ENCODE measurements at regions not wholly inside any gene's neighbourhood (a gene's known extent, or its start where the extent isn't known, plus 50 kb on each side); places are given as distances from the start of the nearest gene placed in this dataset.

DNA sequence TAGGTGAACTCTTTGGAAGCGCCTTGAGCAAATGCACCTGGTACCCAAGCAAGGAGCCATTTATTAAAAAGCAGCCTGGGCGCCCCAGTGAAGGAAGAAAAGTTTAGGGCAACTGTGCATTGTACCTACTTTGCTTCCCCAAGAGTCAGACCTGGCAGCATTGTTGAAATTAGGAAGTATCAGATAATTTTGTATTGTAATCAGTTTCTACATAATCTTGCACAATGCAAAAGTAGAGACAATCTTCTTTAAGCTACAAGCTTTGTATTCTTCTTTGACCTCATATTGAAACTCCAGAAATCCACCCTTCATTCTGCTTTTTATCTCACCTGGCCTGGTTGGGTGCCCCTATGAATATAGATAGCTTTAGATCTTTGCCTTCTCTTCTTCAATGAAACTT lies 490.8 kb downstream of the RASEF start:
- no peak for DNase-seq (ENCODE audit: low read depth, low spot score)
- ChIA-PET CTCF (no interaction called here), POLR2A (no interaction called here)
- TF ChIP-seq, protein P1, sequence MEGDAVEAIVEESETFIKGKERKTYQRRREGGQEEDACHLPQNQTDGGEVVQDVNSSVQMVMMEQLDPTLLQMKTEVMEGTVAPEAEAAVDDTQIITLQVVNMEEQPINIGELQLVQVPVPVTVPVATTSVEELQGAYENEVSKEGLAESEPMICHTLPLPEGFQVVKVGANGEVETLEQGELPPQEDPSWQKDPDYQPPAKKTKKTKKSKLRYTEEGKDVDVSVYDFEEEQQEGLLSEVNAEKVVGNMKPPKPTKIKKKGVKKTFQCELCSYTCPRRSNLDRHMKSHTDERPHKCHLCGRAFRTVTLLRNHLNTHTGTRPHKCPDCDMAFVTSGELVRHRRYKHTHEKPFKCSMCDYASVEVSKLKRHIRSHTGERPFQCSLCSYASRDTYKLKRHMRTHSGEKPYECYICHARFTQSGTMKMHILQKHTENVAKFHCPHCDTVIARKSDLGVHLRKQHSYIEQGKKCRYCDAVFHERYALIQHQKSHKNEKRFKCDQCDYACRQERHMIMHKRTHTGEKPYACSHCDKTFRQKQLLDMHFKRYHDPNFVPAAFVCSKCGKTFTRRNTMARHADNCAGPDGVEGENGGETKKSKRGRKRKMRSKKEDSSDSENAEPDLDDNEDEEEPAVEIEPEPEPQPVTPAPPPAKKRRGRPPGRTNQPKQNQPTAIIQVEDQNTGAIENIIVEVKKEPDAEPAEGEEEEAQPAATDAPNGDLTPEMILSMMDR (IDR thresholded peaks at IDR 0.05; ENCODE audit: insufficient read depth, low read length, missing control alignments), result no peak
- H3K4me3 ChIP-seq (ENCODE audit: low read depth, low read length), result no peak overlapping the region

DNA sequence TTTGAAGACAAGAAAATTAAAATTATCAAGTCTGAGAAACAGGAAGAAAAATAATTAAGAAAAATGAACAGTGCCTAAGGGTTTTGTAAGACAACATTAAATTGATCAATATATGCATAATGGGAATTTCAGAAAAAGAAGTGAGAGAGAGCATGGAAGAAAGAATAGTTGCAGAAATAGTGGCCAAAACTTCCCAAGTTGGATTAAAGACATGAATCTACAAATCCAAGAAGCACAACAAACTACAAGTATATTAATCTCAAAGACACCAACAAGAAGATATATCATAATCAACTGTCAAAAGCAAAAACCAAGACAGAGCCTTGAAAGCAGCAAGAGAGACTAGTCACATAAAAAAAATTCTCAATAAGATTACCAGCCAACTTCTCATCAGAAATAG lies 488.0 kb downstream of the RASEF start:
- H3K4me3 ChIP-seq (ENCODE audit: low read depth, low read length), result no peak overlapping the region
- TF ChIP-seq, protein P1 (IDR thresholded peaks at IDR 0.05; ENCODE audit: insufficient read depth, low read length, missing control alignments), result no peak
- CTCF ChIA-PET, result interaction anchor here (1.4 kb wide), 1 partner anchor 31 kb away, joined by 4 read pairs; no protein-coding TSS in a partner anchor
- POLR2A ChIA-PET, result no interaction called here
- no peak for DNase-seq (ENCODE audit: low read depth, low spot score)

DNA sequence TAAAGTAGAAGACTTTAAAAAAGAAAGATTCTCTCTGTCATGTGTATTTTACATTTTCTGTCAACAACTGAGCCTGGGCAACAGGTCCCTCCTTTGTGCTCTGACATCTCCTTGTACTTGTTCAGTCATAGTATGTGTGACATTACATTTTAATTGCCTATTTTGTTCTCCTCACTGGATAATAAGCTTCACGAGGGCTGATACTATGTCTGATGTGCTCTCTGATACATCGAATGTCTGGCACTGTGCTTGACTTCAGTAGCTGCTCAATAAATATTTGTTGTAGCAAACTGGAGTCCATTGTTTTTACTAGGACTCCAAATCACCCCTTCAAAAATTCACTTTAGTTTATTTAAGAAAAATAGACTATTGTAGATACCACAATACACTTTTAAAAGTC lies 482.0 kb downstream of the RASEF start:
- no peak for DNase-seq (ENCODE audit: low read depth, low spot score)
- H3K4me3 ChIP-seq (ENCODE audit: low read depth, low read length), result no peak overlapping the region
- TF ChIP-seq, protein P1 (IDR thresholded peaks at IDR 0.05; ENCODE audit: insufficient read depth, low read length, missing control alignments), result no peak
- POLR2A ChIA-PET, result no interaction called here
- CTCF ChIA-PET, result interaction anchor here (0.9 kb wide), 1 partner anchor 25 kb away, joined by 4 read pairs; no protein-coding TSS in a partner anchor

DNA sequence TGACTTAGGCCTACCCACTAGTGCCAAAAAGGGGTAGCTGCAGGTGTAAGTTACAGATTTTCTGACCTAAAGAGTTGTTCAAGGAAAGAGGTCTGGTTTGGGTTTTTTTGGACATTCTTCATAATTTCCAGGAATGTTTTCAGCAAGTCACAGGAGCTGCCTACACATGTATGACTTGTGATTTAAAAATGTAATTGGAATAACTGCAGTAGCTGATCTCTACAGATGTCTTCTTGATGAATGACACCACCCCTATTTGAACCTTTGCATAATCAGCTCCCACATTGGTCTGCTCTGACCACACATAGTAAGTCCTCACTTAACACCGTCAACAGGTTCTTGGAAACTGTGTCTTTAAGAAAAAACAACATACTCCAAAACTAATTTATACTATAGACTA lies 481.4 kb downstream of the RASEF start:
- CTCF ChIA-PET, result interaction anchor here (0.9 kb wide), 1 partner anchor 25 kb away, joined by 4 read pairs; no protein-coding TSS in a partner anchor
- POLR2A ChIA-PET, result no interaction called here

DNA sequence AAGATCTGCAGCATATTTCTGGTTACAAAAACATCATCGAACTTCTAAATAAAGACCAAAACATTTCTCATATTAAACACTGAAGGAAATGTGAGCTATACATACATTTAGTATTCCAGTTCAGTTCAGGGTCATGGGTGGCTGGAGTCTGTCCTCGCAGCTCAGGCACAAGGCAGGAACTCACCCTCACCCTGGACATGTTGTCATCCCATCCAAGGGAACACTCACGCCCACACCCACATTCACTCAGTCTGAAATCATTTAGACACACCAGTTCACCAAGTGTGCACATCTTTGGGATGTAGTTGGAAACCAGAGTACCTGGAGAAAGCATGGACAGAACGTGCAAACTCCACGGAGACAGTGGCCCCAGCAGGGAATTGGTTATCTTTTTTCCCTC lies 481.0 kb downstream of the RASEF start:
- ChIA-PET CTCF (interaction anchor here (0.9 kb wide), 1 partner anchor 24 kb away, joined by 4 read pairs; no protein-coding TSS in a partner anchor), POLR2A (no interaction called here)
- DNase-seq (ENCODE audit: low read depth, low spot score), result no peak
- no peak overlapping the region for H3K4me3 ChIP-seq (ENCODE audit: low read depth, low read length)
- TF ChIP-seq, protein P1 (IDR thresholded peaks at IDR 0.05; ENCODE audit: insufficient read depth, low read length, missing control alignments), result no peak

More for the DNA sequence above, 481.4 kb downstream of the RASEF start:
- TF ChIP-seq, protein P1 (IDR thresholded peaks at IDR 0.05; ENCODE audit: insufficient read depth, low read length, missing control alignments), result no peak
- no peak for DNase-seq (ENCODE audit: low read depth, low spot score)
- no peak overlapping the region for H3K4me3 ChIP-seq (ENCODE audit: low read depth, low read length)

DNA sequence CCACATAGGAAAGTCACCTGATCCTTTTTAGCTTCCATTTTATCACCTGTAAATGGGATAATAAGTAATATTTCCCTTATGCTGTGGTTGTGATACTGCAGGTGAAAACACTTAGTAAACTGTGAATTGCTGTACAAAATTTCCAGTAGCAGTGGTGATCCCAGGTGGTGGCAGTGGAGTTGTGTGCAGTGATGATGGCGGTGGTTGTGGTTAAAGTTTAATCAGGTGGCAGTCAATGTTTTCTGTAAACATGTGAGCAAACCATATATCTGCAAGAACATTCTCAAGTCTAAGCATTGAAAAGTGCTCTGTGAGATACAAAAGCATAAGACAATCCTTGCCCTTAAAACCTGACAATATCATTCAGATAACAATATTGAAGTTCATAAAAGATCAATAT lies 480.2 kb downstream of the RASEF start:
- POLR2A ChIA-PET, result no interaction called here
- CTCF ChIA-PET, result no interaction called here
- TF ChIP-seq, protein P1 (IDR thresholded peaks at IDR 0.05; ENCODE audit: insufficient read depth, low read length, missing control alignments), result no peak
- H3K4me3 ChIP-seq (ENCODE audit: low read depth, low read length), result no peak overlapping the region
- no peak for DNase-seq (ENCODE audit: low read depth, low spot score)
